B cell (primary cell): ENCODE measurements at regions not wholly inside any gene's neighbourhood (a gene's known extent, or its start where the extent isn't known, plus 50 kb on each side); places are given as distances from the start of the nearest gene placed in this dataset.

Experiments used
- ATAC-seq: fragments of 200-7000 bp; cut with Tn5 transposase; one replicate; pipeline ENCODE4 v1.10.0; 2021; ENCODE audit warnings: low read depth, mild to moderate bottlenecking, moderate number of reproducible peaks, moderate library complexity
- CTCF ChIA-PET: fragments of 350-600 bp; sonication (Branson Sonifier 250); formaldehyde crosslinking; loops from one replicate; lab custom pipeline; 2021; ENCODE audit warnings: antibody characterized with exemption, inconsistent platforms; lab: Charles Lee
- POLR2A ChIA-PET: fragments of 350-600 bp; sonication (Branson Sonifier 250); formaldehyde crosslinking; loops from one replicate; lab custom pipeline; 2021; ENCODE audit warnings: antibody characterized with exemption; lab: Charles Lee
- DNase-seq: peaks from one replicate; pipeline ENCODE4 v3.0.0; 2013
- H2AFZ ChIP-seq: 2 replicates; pipeline ENCODE4 v1.6.1; 2012; ENCODE audit warnings: mild to moderate bottlenecking, low read depth, low read length; ENCODE audit not compliant: insufficient read depth, poor library complexity, severe bottlenecking
- H3K27ac ChIP-seq, 2 donors: 1 replicate in 1 of 2; 2 replicates in 1 of 2; pipeline ENCODE4 v1.5.1; 2012 to 2013; ENCODE audit warnings: low read length in 2 of 2, mild to moderate bottlenecking in 2 of 2, moderate library complexity in 1 of 2
- H3K27me3 ChIP-seq, 4 experiments: fragments of 200-600 bp in 1 of 4; sonication (generic) in 1 of 4; replicated peaks in 1 of 4; 1 replicate in 2 of 4; 2 replicates in 2 of 4; pipeline versions ENCODE4 v1.6.1 to v1.7.0; 2013 to 2016; ENCODE audit warnings: low read length in 3 of 4, mild to moderate bottlenecking in 2 of 4, mixed read lengths in 1 of 4, moderate library complexity in 1 of 4; ENCODE audit not compliant: insufficient read depth in 4 of 4, control insufficient read depth in 3 of 4; ENCODE audit errors: control extremely low read depth in 1 of 4
- H3K36me3 ChIP-seq, 2 experiments: replicated peaks in 1 of 2; 1 replicate in 1 of 2; 2 replicates in 1 of 2; pipeline versions ENCODE4 v1.6.1 to v1.7.1; 2013; ENCODE audit warnings: low read length in 1 of 2; ENCODE audit not compliant: insufficient read depth in 2 of 2, control insufficient read depth in 1 of 2; ENCODE audit errors: control extremely low read depth in 1 of 2, extremely low read depth in 1 of 2
- H3K4me1 ChIP-seq, 2 donors: fragments of 200-600 bp in 1 of 2; sonication (generic) in 1 of 2; 1 replicate in 1 of 2; 2 replicates in 1 of 2; pipeline versions ENCODE4 v1.5.1 to v1.6.1; 2013 to 2017; ENCODE audit warnings: low read length in 2 of 2; ENCODE audit not compliant: control insufficient read depth in 2 of 2, insufficient read depth in 2 of 2
- H3K4me2 ChIP-seq: replicated peaks from 2 replicates; pipeline ENCODE3; 2012; ENCODE audit warnings: mild to moderate bottlenecking, low read depth, low read length; ENCODE audit not compliant: poor library complexity, severe bottlenecking
- H3K4me3 ChIP-seq, 5 experiments: fragments of 200-600 bp in 1 of 5; sonication (generic) in 1 of 5; 1 replicate in 3 of 5; 2 replicates in 2 of 5; pipeline versions ENCODE4 v1.5.1 to v1.7.0; 2011 to 2016; ENCODE audit warnings: low read length in 4 of 5, mild to moderate bottlenecking in 4 of 5, low read depth in 2 of 5, control low read depth in 1 of 5, moderate library complexity in 1 of 5; ENCODE audit not compliant: insufficient read depth in 1 of 5; ENCODE audit errors: control extremely low read depth in 1 of 5, extremely low read depth in 1 of 5
- H3K79me2 ChIP-seq: fragments of 200-600 bp; sonication (generic); one replicate; pipeline ENCODE4 v1.6.0; 2016; ENCODE audit warnings: low read length; ENCODE audit not compliant: control insufficient read depth, insufficient read depth
- H3K9ac ChIP-seq: fragments of 200-600 bp; sonication (generic); 2 replicates; pipeline ENCODE4 v1.6.1; 2017; ENCODE audit warnings: mild to moderate bottlenecking, low read length, moderate library complexity
- H3K9me3 ChIP-seq, 3 donors: one replicate each; pipeline versions ENCODE4 v1.6.1 to v1.7.1; 2013; ENCODE audit warnings: low read length in 2 of 3; ENCODE audit not compliant: control insufficient read depth in 2 of 3, insufficient read depth in 1 of 3; ENCODE audit errors: control extremely low read depth in 1 of 3
- H4K20me1 ChIP-seq: 2 replicates; pipeline ENCODE4 v1.6.0; 2012; ENCODE audit warnings: mild to moderate bottlenecking, low read length; ENCODE audit not compliant: insufficient read depth, control insufficient read depth, poor library complexity, severe bottlenecking
- H3K27ac Mint-ChIP-seq: one replicate; pipeline ENCODE4 v1.8.0; 2021; ENCODE audit warnings: mixed read lengths
- H3K27me3 Mint-ChIP-seq: one replicate; pipeline ENCODE4 v1.8.0; 2021; ENCODE audit warnings: mixed read lengths
- H3K4me1 Mint-ChIP-seq: one replicate; pipeline ENCODE4 v1.8.0; 2021; ENCODE audit warnings: mixed read lengths
- H3K4me3 Mint-ChIP-seq: one replicate; pipeline ENCODE4 v1.8.0; 2021; ENCODE audit warnings: mixed read lengths
- H3K9me3 Mint-ChIP-seq: one replicate; pipeline ENCODE4 v1.8.0; 2022; ENCODE audit warnings: mixed read lengths; ENCODE audit not compliant: insufficient read depth
- CTCF ChIP-seq: fragments of 200-600 bp; IDR thresholded peaks from one replicate; pipeline ENCODE4 v1.8.0; 2022; ENCODE audit warnings: antibody characterized with exemption, mild to moderate bottlenecking
- EZH2 ChIP-seq: IDR thresholded peaks from 2 replicates; pipeline ENCODE4 v1.6.1; 2012; ENCODE audit warnings: borderline replicate concordance, low read depth, mild to moderate bottlenecking, moderate library complexity, low read length; ENCODE audit not compliant: insufficient read depth, poor library complexity, severe bottlenecking
- WGBS: methylation state at CpG from one replicate; pipeline ENCODE4 v1.1.5; 2013; ENCODE audit warnings: missing lambda C conversion rate; ENCODE audit not compliant: insufficient coverage; 5-methylcytosine and 5-hydroxymethylcytosine counted together
- intact Hi-C: fragments of 100-400 bp; cut with micrococcal nuclease; formaldehyde crosslinking; loops from one replicate; pipeline ENCODE4 v1.10.0; 2022

GRCh38 chr6:164359036-164359435 is 944.5 kb downstream of the QKI start:
- H3K4me3 Mint-ChIP-seq = no peak overlapping the region
- H3K4me1 Mint-ChIP-seq = no peaks in the 10 kb centered on the region
- DNase-seq = no peak
- Histone ChIP-seq H3K9ac (no peak overlapping the region), H3K9me3 (peaks cover 0 to 9% (median 3%) of the 10 kb centered on the region in 3 donors), H3K4me1 (no peaks in the 10 kb centered on the region), H2AFZ (no peak overlapping the region), H3K79me2 (no peaks in the 10 kb centered on the region), H4K20me1 (no peaks in the 10 kb centered on the region), H3K4me3 (no peak overlapping the region), H3K36me3 (no peaks in the 10 kb centered on the region), H3K27ac (no peak overlapping the region), H3K4me2 (no peak overlapping the region), H3K27me3 (no peaks in the 10 kb centered on the region)
- no peak overlapping the region for H3K27ac Mint-ChIP-seq
- intact Hi-C loops = no loop called here
- ATAC-seq = no peak
- peaks cover 5% of the 10 kb centered on the region for H3K9me3 Mint-ChIP-seq
- ChIA-PET POLR2A (no interaction called here), CTCF (no interaction called here)
- 100% methylated on average over 2 of the region's 2 CpGs for WGBS
- TF ChIP-seq CTCF (no peak), EZH2 (no peak)
- H3K27me3 Mint-ChIP-seq = no peaks in the 10 kb centered on the region

GRCh38 chr6:164356814-164357213 is 942.3 kb downstream of the QKI start:
- Histone ChIP-seq H3K4me3 (no peak overlapping the region), H3K27ac (no peak overlapping the region), H3K4me1 (no peaks in the 10 kb centered on the region), H3K9me3 (peaks cover 0 to 9% (median 3%) of the 10 kb centered on the region in 3 donors), H4K20me1 (no peaks in the 10 kb centered on the region), H3K27me3 (no peaks in the 10 kb centered on the region), H3K4me2 (no peak overlapping the region), H2AFZ (no peak overlapping the region), H3K9ac (no peak overlapping the region), H3K36me3 (no peaks in the 10 kb centered on the region), H3K79me2 (no peaks in the 10 kb centered on the region)
- ChIA-PET CTCF (no interaction called here), POLR2A (no interaction called here)
- Mint-ChIP-seq H3K27ac (no peak overlapping the region), H3K9me3 (peaks cover 2% of the 10 kb centered on the region), H3K4me1 (no peaks in the 10 kb centered on the region), H3K4me3 (no peak overlapping the region), H3K27me3 (no peaks in the 10 kb centered on the region)
- intact Hi-C loops = no loop called here
- TF ChIP-seq CTCF (no peak), EZH2 (no peak)
- no peak for DNase-seq
- no peak for ATAC-seq
- no CpG with 5 or more reads among the region's 1 CpG for WGBS
